ENCODE measurements at regions not wholly inside any gene's neighbourhood (a gene's known extent, or its start where the extent isn't known, plus 50 kb on each side); places are given as distances from the start of the nearest gene placed in this dataset.
"Not testable (repeated sequence)": the region's sequence is repeated elsewhere in the genome, so short reads cannot be mapped to it uniquely, and the experiment has no call there.

GRCh38 chr2:58350484-58350883 is 109.4 kb upstream of the FANCL start:
- no peak for DNase-seq

- DNase-seq = no peak
Observed at GRCh38 chr2:58347810-58348209, 106.7 kb upstream of the FANCL start.

GRCh38 chr2:58341047-58341446 is 99.9 kb upstream of the FANCL start:
- DNase-seq = no peak

DNA sequence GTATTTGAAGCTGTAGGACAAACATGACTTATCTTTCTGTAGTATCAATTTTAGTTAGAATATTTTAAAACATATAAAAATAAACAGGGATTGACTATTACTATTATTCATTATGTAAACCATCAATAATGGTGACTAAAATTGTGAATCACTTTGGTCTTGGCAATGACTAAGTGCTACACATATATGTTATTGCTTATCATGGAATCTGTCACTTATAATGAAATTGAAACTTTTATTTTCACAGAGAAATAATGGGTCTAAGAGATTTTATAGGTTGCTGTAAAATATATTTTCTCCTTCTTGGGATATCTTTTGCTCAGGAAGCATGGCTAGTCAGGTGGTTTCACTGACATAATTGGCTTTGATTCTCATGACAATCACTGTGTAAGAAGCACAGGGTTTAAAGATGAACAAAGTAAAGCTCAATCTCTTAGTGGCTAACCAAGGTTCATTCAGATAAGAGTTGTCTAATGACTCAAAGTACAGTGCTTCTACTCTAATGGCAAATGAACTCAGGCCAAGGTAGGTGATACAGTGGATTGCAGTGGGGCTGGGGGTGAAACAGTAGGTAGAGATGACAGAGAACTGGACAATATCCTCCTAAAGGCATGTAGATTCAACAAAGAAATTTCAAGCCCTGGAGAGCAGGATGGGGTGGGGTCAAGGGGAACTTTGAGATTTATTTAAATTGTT is 98.6 kb upstream of the FANCL start:
- DNase-seq = no peak

- no peak for DNase-seq
Observed at GRCh38 chr2:58336416-58336815, 95.3 kb upstream of the FANCL start.

DNA sequence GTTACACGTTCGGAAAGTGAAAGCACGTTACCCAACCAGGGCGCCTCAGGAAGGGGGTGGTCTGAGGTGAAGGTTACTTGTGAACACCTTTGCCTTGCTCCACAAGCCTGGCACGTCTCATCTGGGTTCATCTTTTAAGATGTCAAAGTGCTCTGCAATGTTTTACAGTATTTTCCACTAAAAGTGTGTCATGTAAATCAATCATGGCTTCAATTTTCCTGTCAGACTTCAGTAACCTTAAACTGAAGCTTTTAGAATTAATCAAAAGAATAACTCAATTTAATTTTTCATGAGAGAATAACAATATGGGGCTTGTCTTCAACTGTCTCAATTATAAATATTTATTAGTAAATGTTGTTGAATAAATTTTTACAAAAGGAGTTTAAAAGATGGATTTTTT is 93.3 kb upstream of the FANCL start:
- DNase-seq = no peak

- not testable (repeated sequence) for DNase-seq
Observed at GRCh38 chr2:58325296-58325895, 84.3 kb upstream of the FANCL start.

DNA sequence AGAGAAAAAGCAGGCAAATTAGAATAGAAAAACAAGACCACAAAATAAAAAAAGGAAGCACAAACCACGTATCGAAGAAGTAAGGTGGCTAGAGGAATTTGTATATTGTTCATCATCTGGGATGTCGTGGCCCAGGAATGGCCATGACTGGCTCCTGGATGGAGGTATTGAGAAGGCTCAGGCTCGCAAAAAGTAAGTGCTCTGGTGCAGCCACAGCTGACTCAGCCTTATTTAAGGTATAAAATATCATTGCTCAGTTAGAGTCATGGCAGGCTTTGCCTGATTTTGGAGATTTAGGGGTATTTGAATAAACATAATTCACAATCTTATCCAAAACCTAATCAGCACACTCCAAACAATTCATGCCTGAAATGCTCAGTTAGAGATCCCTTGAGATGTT is 78.4 kb upstream of the FANCL start:
- no peak for DNase-seq

DNA sequence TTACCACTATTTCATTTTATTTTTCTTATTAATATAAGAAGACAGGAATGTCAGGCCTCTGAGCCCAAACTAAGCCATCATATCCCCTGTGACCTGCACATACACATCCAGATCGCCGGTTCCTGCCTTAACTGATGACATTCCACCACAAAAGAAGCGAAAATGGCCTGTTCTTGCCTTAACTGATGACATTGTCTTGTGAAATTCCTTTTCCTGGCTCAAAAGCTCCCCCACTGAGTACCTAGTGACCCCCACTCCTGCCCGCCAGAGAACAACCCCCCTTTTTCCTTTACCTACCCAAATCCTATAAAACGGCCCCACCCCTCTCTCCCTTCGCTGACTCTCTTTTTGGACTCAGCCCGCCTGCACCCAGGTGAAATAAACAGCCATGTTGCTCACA is 77.8 kb upstream of the FANCL start:
- not testable (repeated sequence) for DNase-seq

DNA sequence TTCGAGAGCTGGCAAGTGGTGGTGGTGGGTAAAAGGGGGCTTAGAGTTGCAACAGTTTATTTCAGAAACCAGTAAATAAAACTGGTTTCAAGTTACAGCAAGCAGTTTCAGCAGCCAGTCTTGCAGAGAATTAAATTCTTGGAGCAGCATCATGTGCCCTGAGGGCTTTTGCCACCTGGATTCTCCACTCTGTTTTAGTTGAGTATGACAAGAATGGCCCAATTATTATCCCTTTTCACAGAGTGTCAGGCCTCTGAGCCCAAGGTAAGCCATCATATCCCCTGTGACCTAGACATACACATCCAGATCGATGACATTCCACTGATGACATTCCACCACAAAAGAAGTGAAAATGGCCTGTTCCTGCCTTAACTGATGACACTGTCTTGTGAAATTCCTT is 72.8 kb upstream of the FANCL start:
- DNase-seq = no peak

GRCh38 chr2:58308435-58308834 is 67.3 kb upstream of the FANCL start:
- no peak for DNase-seq

- no peak for DNase-seq
Observed at GRCh38 chr2:58304843-58305242, 63.7 kb upstream of the FANCL start.

- DNase-seq = no peak
Observed at GRCh38 chr2:58299123-58299522, 58.0 kb upstream of the FANCL start.

GRCh38 chr2:58293056-58293455 is 51.9 kb upstream of the FANCL start:
- peak; percentile 9 for DNase-seq

GRCh38 chr2:58291726-58292438 is 50.8 kb upstream of the FANCL start:
- DNase-seq = no peak
